ENCODE measurements at regions not wholly inside any gene's neighbourhood (a gene's known extent, or its start where the extent isn't known, plus 50 kb on each side); places are given as distances from the start of the nearest gene placed in this dataset.

DNA sequence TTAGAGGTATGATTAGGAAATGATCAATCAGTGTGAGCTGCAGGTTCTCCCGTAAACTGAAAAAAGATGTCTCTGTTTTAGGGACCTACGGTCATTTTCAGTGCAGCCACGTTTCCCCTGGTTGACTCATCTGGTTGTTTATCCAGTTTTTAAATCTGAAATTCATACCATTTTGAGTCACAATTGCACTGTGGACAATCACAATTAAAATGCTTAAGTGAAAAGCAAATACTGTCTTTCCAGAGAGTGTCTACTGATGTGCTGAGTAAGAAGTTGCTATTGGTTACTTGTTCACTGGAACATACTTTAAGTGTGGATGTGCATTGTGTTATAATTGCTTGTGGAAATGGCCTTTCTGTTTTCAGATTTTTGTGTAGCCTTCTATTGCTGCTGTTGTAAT is 305.1 kb upstream of the SASH1 start:
- TF ChIP-seq, protein P1, sequence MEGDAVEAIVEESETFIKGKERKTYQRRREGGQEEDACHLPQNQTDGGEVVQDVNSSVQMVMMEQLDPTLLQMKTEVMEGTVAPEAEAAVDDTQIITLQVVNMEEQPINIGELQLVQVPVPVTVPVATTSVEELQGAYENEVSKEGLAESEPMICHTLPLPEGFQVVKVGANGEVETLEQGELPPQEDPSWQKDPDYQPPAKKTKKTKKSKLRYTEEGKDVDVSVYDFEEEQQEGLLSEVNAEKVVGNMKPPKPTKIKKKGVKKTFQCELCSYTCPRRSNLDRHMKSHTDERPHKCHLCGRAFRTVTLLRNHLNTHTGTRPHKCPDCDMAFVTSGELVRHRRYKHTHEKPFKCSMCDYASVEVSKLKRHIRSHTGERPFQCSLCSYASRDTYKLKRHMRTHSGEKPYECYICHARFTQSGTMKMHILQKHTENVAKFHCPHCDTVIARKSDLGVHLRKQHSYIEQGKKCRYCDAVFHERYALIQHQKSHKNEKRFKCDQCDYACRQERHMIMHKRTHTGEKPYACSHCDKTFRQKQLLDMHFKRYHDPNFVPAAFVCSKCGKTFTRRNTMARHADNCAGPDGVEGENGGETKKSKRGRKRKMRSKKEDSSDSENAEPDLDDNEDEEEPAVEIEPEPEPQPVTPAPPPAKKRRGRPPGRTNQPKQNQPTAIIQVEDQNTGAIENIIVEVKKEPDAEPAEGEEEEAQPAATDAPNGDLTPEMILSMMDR (IDR thresholded peaks at IDR 0.05; ENCODE audit: borderline replicate concordance, extremely low read depth, low read length, poor library complexity, severe bottlenecking), result no peak
- no peak for TF ChIP-seq EZH2 (IDR thresholded peaks at IDR 0.05; ENCODE audit: borderline replicate concordance, low read depth, low read length, severe bottlenecking)
